IPS DF 6.9 (cell line): ENCODE measurements at regions not wholly inside any gene's neighbourhood (a gene's known extent, or its start where the extent isn't known, plus 50 kb on each side); places are given as distances from the start of the nearest gene placed in this dataset.
"Not testable (repeated sequence)": the region's sequence is repeated elsewhere in the genome, so short reads cannot be mapped to it uniquely, and the experiment has no call there.

Source experiments
- DNase-seq: peaks from one replicate; pipeline ENCODE4 v3.0.0-alpha.2; 2013; ENCODE audit warnings: low read depth, low spot score
- H3K27ac ChIP-seq: one replicate; pipeline ENCODE4 v1.5.1; 2013; ENCODE audit warnings: low read length, control low read depth
- H3K27me3 ChIP-seq: 2 replicates; pipeline ENCODE4 v1.6.1; 2013; ENCODE audit warnings: mild to moderate bottlenecking, low read length; ENCODE audit not compliant: control insufficient read depth, insufficient read depth
- H3K36me3 ChIP-seq: 2 replicates; pipeline ENCODE4 v1.6.1; 2013; ENCODE audit warnings: low read length; ENCODE audit not compliant: control insufficient read depth, insufficient read depth
- H3K4me1 ChIP-seq: 2 replicates; pipeline ENCODE4 v1.6.1; 2013; ENCODE audit warnings: low read length; ENCODE audit not compliant: control insufficient read depth, insufficient read depth
- H3K4me3 ChIP-seq: 2 replicates; pipeline ENCODE4 v1.5.1; 2013; ENCODE audit warnings: mild to moderate bottlenecking, low read length
- H3K9me3 ChIP-seq: 2 replicates; pipeline ENCODE4 v1.6.1; 2013; ENCODE audit warnings: low read length, inconsistent platforms; ENCODE audit not compliant: control insufficient read depth, insufficient read depth
- WGBS: extraction: QIAGEN DNeasy Blood & Tissue Kit; methylation state at CpG from one replicate; pipeline ENCODE4 v1.1.7; 2013; ENCODE audit warnings: mixed read lengths, missing lambda C conversion rate; ENCODE audit not compliant: insufficient read length, insufficient coverage; 5-methylcytosine and 5-hydroxymethylcytosine counted together

- H3K9me3 ChIP-seq: no peaks in the 10 kb centered on the region; the same call in 1 of the 2 replicates
- H3K27me3 ChIP-seq: no peaks in the 10 kb centered on the region
- DNase-seq: no peak
- no peaks in the 10 kb centered on the region for H3K36me3 ChIP-seq
- no peak overlapping the region for H3K4me3 ChIP-seq
- no peak overlapping the region for H3K27ac ChIP-seq
- no peaks in the 10 kb centered on the region for H3K4me1 ChIP-seq
Observed at GRCh38 chr2:13651684-13652131, 935.0 kb downstream of the TRIB2 start.

- no peak overlapping the region for H3K27ac ChIP-seq
- no peaks in the 10 kb centered on the region for H3K36me3 ChIP-seq
- no peaks in the 10 kb centered on the region for H3K27me3 ChIP-seq
- H3K4me3 ChIP-seq: no peak overlapping the region
- no peak for DNase-seq
- no peaks in the 10 kb centered on the region for H3K4me1 ChIP-seq
- no peaks in the 10 kb centered on the region; the same call in 1 of the 2 replicates for H3K9me3 ChIP-seq
- no CpG with 5 or more reads among the region's 2 CpGs for WGBS
Observed at GRCh38 chr2:13652531-13653313, 936.0 kb downstream of the TRIB2 start.

- no peaks in the 10 kb centered on the region for H3K4me1 ChIP-seq
- DNase-seq: no peak
- H3K27ac ChIP-seq: no peak overlapping the region
- no peak overlapping the region for H3K4me3 ChIP-seq
- no peaks in the 10 kb centered on the region for H3K36me3 ChIP-seq
- H3K27me3 ChIP-seq: no peaks in the 10 kb centered on the region
- no peaks in the 10 kb centered on the region; the same call in 1 of the 2 replicates for H3K9me3 ChIP-seq
Observed at GRCh38 chr2:13654416-13654815, 937.7 kb downstream of the TRIB2 start.

- Histone ChIP-seq H3K27me3 (no peaks in the 10 kb centered on the region), H3K36me3 (no peaks in the 10 kb centered on the region), H3K4me3 (no peak overlapping the region), H3K4me1 (no peaks in the 10 kb centered on the region), H3K9me3 (no peaks in the 10 kb centered on the region), H3K27ac (no peak overlapping the region)
- DNase-seq: no peak
- WGBS: no CpG with 5 or more reads among the region's 3 CpGs
Observed at GRCh38 chr2:13660231-13660630, 943.5 kb downstream of the TRIB2 start.

- DNase-seq: no peak
- Histone ChIP-seq H3K36me3 (no peaks in the 10 kb centered on the region), H3K27ac (no peak overlapping the region), H3K27me3 (no peaks in the 10 kb centered on the region), H3K9me3 (no peaks in the 10 kb centered on the region), H3K4me3 (no peak overlapping the region), H3K4me1 (no peaks in the 10 kb centered on the region)
- WGBS: no CpG with 5 or more reads among the region's 1 CpG
Observed at GRCh38 chr2:13662055-13662454, 945.3 kb downstream of the TRIB2 start.

GRCh38 chr2:13666582-13667414 is 950.1 kb downstream of the TRIB2 start:
- Histone ChIP-seq H3K36me3 (no peaks in the 10 kb centered on the region), H3K4me3 (no peak overlapping the region), H3K9me3 (no peaks in the 10 kb centered on the region), H3K27me3 (no peaks in the 10 kb centered on the region), H3K4me1 (no peaks in the 10 kb centered on the region), H3K27ac (no peak overlapping the region)
- no peak for DNase-seq
- WGBS: no CpG with 5 or more reads among the region's 3 CpGs

- Histone ChIP-seq H3K27ac (no peak overlapping the region), H3K4me1 (no peaks in the 10 kb centered on the region), H3K4me3 (no peak overlapping the region), H3K27me3 (peaks cover 2% of the 10 kb centered on the region; the same call in 1 of the 2 replicates), H3K9me3 (no peaks in the 10 kb centered on the region), H3K36me3 (no peaks in the 10 kb centered on the region)
- WGBS: no CpG with 5 or more reads among the region's 1 CpG
- DNase-seq: no peak
Observed at GRCh38 chr2:13667415-13667757, 950.6 kb downstream of the TRIB2 start.

GRCh38 chr2:13669607-13670006 is 952.9 kb downstream of the TRIB2 start:
- no peaks in the 10 kb centered on the region for H3K9me3 ChIP-seq
- no peak overlapping the region for H3K27ac ChIP-seq
- no CpG with 5 or more reads among the region's 3 CpGs for WGBS
- peaks cover 15% of the 10 kb centered on the region; the same call in 1 of the 2 replicates for H3K27me3 ChIP-seq
- H3K36me3 ChIP-seq: no peaks in the 10 kb centered on the region
- H3K4me3 ChIP-seq: no peak overlapping the region
- H3K4me1 ChIP-seq: no peaks in the 10 kb centered on the region
- DNase-seq: no peak

- H3K4me1 ChIP-seq, DNase-seq, H3K4me3 ChIP-seq, H3K9me3 ChIP-seq, H3K27ac ChIP-seq, H3K36me3 ChIP-seq: not testable (repeated sequence)
- peaks cover 44% of the 10 kb centered on the region for H3K27me3 ChIP-seq
Observed at GRCh38 chr2:13673821-13674220, 957.1 kb downstream of the TRIB2 start.

GRCh38 chr2:13676269-13676668 is 956.2 kb upstream of the LRATD1 start:
- Histone ChIP-seq H3K36me3 (no peaks in the 10 kb centered on the region), H3K4me1 (no peaks in the 10 kb centered on the region), H3K9me3 (no peaks in the 10 kb centered on the region), H3K4me3 (no peak overlapping the region), H3K27ac (no peak overlapping the region), H3K27me3 (peaks cover 49% of the 10 kb centered on the region)
- no CpG with 5 or more reads among the region's 2 CpGs for WGBS
- DNase-seq: no peak

GRCh38 chr2:13681936-13682335 is 950.6 kb upstream of the LRATD1 start:
- Histone ChIP-seq H3K4me3 (no peak overlapping the region), H3K4me1 (no peaks in the 10 kb centered on the region), H3K27me3 (peaks cover 16% of the 10 kb centered on the region), H3K36me3 (no peaks in the 10 kb centered on the region), H3K9me3 (no peaks in the 10 kb centered on the region), H3K27ac (no peak overlapping the region)
- DNase-seq: no peak
